ENCODE measurements at regions not wholly inside any gene's neighbourhood (a gene's known extent, or its start where the extent isn't known, plus 50 kb on each side); places are given as distances from the start of the nearest gene placed in this dataset.

- TF ChIP-seq, protein P1, sequence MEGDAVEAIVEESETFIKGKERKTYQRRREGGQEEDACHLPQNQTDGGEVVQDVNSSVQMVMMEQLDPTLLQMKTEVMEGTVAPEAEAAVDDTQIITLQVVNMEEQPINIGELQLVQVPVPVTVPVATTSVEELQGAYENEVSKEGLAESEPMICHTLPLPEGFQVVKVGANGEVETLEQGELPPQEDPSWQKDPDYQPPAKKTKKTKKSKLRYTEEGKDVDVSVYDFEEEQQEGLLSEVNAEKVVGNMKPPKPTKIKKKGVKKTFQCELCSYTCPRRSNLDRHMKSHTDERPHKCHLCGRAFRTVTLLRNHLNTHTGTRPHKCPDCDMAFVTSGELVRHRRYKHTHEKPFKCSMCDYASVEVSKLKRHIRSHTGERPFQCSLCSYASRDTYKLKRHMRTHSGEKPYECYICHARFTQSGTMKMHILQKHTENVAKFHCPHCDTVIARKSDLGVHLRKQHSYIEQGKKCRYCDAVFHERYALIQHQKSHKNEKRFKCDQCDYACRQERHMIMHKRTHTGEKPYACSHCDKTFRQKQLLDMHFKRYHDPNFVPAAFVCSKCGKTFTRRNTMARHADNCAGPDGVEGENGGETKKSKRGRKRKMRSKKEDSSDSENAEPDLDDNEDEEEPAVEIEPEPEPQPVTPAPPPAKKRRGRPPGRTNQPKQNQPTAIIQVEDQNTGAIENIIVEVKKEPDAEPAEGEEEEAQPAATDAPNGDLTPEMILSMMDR (conservative IDR thresholded peaks at IDR 0.05; ENCODE audit: low read depth, low read length) = no peak
- TF ChIP-seq EZH2phosphoT487 (IDR thresholded peaks at IDR 0.05; ENCODE audit: borderline replicate concordance, low read length) = no peak
- TF ChIP-seq EZH2 (IDR thresholded peaks at IDR 0.05; ENCODE audit: low read length, unreplicated experiment) = no peak
Observed at GRCh38 chr13:77381059-77381458, 54.2 kb upstream of the MYCBP2 start.

All from PC-3 (cell line).